NCI-H82 treated with DMSO at 0.1 percent for 48 hours (cell line): ENCODE measurements at regions not wholly inside any gene's neighbourhood (a gene's known extent, or its start where the extent isn't known, plus 50 kb on each side); places are given as distances from the start of the nearest gene placed in this dataset.
"Not testable (repeated sequence)": the region's sequence is repeated elsewhere in the genome, so short reads cannot be mapped to it uniquely, and the experiment has no call there.

Experiments used
- DNase-seq: peaks from one replicate; lab custom pipeline; 2025; ENCODE audit not compliant: unreplicated experiment; lab: John Stamatoyannopoulos, UW

DNA sequence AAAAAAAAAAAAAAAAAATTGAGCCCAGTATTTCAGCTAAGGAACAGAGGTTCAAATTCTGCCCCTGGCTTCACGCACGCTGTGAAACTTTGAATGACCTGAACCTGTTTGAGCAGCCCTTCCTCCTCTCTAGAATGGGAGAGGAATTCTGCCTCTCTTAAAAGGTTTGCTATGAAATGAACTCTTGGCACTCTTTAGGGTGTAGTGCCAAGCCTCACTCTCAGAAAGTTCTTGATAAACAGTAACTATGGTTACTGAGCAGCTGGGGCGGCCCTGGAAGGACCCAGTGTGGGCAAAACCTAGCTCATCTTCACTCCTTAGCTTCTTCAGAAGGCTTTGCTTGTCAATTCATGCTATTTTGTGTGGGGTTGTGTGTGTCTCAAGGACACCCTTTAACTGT lies 73.7 kb downstream of the GEMIN8 start:
- DNase-seq = no peak

DNA sequence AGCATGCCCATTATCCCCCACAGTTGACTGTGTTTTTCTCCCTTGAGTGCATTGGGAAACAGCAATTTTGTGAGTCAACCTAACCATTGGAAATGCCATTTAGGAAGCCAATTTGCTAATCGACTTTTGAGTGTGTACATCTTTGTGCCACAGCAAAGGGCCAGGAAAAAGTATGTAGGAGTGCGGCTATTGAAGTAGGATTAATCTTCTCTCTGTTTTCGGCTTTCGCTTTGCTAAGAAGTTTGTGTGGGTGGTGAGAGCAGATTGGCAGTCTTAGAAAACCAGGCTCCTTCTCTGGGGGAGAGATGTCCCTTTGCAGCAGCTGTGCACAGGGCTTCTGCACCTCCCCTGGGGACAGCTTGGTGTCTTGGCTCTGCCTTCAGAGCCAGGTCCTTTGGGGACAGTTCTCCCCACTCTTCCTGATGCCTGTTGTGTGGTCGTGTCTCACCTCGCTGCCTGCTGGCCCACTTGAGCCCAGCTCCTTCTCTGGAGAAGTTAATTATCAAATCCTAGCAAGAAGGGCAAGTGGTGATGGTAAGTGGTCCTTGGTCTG lies 74.5 kb downstream of the GEMIN8 start:
- peak; percentile 9 for DNase-seq

DNA sequence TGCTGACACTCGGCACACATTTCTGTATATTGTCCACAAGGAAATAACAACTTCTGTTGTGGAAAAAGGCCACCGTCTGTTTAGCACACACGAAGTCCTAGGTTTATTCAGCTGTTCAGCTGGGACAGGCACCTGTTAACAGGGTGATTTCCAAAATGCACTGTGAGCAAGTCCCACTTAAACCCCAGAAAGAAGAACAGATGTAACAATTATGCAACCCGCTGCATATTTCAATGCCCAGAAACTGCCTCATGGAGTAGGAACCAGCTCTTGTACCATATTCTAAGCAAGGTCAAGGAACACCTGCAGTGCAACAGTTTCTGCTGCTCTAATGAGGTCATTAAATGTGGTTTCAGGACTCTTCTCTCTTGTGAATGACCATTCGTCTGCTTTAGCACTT lies 77.1 kb downstream of the GEMIN8 start:
- DNase-seq = no peak

DNA sequence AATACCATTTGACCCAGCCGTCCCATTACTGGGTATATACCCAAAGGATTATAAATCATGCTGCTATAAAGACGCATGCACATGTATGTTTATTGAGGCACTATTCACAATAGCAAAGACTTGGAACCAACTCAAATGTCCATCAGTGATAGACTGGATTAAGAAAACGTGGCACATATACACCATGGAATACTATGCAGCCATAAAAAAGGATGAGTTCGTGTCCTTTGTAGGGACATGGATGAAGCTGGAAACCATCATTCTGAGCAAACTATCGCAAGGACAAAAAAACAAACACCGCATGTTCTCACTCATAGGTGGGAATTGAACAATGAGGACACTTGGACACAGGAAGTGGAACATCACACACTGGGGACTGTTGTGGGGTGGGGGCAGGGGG lies 83.5 kb downstream of the GEMIN8 start:
- not testable (repeated sequence) for DNase-seq

DNA sequence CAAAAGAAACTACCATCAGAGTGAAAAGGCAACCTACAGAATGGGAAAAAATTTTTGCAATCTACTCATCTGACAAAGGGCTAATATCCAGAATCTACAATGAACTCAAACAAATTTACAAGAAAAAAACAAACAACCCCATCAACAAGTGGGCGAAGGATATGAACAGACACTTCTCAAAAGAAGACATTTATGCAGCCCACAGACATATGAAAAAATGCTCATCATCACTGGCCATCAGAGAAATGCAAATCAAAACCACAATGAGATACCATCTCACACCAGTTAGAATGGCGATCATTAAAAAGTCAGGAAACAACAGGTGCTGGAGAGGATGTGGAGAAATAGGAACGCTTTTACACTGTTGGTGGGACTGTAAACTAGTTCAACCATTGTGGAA lies 83.9 kb downstream of the GEMIN8 start:
- not testable (repeated sequence) for DNase-seq

DNA sequence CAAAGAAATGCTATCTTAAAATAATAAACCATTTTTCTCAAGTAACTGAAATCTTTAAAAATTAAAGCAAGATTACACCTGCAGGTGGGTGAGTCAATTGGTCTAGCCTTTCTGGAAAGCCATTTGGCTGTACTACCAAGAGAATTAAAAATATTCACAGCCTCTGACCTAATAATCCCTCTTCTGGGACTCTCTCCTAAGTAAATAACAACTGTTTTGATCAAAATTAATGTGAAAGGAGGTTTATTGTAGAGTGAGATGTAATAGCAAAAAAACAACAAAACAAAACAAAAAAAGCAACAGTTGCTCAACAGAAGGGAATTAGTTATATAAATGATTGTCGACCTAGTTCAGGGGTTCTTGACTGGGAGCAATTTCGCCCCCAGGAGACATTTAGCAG lies 89.0 kb downstream of the GEMIN8 start:
- no peak for DNase-seq

DNA sequence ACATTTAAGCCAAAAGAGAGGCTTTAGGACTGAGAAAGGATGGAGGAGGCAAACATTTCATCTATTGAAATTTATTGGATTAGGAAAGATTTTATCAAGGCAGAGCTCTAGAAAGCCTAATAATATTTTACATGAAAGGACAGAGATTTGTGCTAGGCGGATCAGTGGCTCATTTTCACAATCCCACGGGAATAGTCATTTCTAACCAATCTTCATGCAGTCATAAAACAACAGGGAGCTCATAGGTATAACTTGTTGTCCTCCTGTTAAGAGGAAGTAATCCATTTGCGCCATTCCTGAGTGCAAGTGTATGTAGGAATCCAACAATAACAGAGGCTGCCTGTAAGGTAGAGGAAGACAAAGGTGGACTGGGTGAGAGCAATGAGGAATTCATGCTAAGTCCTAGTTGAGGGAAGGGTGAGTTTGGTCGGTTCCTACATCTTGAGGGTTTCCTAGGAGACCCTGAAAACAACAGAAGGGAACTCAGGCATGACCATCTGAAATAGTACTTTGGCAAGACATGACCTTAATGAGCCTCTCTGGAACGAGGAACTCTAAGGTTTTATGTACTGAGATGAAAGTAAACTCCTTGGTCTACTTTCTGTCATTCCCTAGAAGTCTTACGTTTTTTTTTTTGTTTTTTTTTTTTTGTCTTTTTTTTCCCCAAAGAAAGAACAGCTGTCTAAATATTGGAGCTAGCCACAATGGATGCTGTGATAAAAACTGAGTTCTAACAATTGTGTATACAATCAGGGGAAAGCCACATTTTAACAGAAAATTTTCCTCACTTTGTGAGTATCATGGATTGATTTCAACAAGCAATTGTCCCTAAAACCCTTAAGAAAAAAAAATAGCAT lies 89.7 kb downstream of the GEMIN8 start:
- DNase-seq = peak; percentile 78

DNA sequence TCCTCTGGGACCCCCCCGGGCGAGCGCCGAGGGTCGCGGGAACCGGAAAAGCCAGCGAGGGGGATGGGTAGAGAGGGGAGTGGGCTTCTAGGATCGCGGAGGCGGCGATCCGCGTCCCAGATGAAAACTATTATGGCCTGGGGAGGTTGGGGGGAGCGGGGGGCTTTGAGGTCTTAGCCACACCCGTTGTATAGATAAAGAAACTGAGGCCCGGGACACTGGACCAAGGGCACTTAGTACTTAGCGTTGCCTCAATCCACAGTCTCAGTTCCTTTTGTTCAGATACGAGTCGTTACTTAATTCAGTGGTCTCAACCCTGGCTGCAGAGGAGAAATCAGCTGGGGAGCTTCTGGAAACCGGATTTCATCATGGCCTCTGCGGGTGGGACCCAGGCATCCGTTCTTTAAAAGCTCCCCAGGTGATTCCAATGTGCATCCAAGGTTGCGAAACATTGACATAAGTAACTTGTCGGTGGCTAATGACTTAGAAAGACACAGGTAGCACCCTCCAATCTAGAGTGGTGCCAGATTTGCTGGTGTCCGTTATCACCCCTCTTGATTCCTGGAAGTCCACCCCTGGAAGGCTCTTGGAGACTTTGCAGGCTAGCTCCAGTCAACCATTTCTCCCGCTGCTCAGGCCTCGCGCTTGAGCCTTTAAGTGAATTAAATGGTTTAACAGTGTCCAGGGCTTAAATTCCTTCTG lies 90.7 kb downstream of the GEMIN8 start:
- DNase-seq = peak; percentile 93

DNA sequence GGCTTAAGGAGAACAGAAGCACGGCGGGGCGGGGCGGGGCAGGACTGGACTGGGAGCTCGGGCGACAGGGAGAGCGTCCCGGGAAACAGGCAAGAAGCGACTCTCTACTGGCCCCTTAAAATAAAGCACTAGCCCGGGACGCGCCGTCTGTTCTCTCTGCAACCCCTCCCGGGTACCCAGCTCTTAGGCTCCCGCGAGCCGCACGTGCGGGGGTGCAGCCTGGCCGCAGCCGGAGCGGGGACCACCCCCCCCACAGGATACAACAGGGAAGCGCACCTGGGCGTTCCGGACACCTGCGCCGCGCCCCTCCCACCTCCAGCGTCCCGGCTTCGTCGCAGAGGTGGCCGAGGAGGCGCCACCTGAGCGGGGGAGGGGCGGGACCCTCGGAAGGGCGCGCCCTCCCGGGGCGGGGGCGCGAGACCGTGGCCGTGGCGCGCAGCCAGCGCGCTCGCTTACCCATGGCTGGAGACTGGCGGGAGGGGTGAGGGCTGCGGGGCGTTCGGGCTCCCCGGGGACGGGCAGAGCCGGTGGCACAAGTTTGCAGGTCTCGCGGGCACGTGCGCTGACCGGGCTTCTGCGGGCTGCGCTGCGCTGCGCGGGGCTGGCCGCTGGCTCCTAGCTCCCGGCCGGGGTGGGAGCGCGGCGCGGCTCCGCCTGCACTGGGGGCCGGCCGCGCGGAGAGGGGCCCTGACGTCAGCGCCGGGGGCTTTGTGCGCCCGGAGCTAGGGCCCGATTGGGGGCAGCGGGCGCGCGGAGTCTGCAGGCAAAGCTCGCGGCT lies 91.5 kb downstream of the GEMIN8 start:
- DNase-seq = peak; percentile 35

DNA sequence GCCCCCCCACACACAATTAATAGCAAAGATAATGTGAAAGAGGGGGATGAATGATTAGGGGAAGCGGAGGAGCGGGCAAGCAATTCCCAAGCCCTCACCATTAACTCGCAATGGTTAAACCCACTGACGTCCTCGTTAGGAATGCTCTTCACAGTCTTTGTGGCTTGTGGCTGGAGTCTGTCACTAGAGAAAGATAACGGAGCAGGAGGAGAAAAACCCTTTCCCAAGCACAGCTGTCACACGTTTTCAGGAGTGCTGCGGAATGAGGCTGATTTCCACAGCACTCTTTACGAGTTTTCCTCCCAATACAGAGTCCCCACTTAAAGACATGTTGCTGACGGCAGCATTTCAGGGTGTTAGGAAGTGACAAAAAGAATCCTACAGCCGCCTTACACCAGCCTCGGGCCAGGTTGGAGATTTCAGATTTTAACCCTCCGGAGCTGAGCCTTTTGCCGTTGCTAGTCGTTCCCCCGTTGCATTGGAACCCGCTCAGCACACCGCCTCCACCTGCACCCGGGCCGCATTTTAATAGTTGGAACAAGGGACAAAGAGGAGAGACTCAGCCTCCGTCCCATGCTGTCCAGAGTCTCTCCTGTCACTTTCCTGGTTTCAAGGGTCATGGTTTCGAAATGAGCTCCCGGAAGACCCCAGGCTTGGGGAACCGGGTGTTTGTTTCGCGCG lies 92.2 kb downstream of the GEMIN8 start:
- peak; percentile 26 for DNase-seq

DNA sequence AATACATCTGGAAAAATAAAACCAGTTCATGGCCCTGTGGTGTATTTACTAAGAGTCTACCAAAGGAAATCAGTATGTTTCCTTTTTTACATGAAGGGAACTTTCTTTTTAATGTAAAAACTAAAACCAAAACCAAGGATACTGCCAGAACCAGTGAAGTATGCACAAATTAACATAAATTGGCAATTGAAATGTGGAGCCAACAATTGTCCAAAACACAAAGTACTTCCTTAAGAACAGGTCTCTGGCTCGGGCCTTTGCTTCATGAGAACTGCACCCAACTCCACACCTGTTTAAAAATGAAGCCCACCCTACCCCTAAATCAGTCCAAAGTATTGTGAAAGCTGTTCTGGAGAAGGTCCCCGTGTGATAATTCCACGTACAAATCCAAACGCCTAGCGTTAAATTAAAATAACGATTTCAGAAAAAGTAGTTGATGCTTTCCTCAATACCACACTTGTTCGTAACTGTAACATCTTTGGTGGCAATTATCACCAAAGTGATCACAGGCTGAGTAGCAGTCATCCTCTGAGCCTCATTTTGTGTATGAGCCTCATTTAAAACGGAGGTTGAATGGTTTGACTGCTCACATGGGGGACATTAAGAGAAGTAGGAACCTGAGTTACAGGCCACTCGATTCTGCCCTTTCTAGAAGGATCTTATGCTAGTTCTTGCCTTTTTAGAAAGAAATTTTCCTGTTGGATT lies 93.0 kb downstream of the GEMIN8 start:
- no peak for DNase-seq

DNA sequence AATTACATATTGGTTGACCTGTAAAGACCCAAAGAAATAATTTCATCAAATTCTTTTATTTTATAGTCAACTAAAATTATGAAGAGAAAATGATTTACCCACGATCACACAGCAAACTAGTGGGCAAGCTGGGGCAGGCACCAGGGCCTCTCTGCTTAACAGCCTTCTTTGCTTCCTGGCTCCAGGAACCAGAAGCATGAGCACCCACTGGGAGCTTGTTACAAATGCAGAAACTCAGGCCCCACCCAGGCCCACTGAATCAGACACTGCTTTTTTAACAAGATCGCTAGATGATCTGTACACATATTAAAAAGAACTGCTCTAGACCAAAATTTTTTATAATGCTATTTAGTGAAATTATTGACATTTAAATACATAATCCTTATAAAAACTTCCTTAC lies 95.0 kb downstream of the GEMIN8 start:
- DNase-seq = no peak

DNA sequence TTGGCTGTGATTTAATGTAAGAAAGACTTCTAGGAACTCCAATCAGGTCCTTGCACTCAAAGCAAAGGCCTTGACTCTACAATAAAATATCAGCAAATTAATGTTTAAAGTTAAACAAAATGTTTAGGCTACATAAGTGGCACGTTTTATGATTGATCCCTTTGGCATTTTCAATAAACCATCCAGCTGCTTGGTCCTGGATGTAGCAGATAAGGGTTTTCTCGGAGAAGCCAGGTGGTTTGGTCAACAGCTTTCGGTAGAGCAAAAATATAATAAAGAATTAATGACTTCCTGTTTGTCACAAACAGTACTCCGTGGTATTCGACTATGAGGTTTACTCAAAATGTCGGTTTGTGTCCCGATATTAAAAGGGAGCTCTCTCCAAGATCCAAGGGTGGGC lies 95.8 kb downstream of the GEMIN8 start:
- DNase-seq = no peak

DNA sequence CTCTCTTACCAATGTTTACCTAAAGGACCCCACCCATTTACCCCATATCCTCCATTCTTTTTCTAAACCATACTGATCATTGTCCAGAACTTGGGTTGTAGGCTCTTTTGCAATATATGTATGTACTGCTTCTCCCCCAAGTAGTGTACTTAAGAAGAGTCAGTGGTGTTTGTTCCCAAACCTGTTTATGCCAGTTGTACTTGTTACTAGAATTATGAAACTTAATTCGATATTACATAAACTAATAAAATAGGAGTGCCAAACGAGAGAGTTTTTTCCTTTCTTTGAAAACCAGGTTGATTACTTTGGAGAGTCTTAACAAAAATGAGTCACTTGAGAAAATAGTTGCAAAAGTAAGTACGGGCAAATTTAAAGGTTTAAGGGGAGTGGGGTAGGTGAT lies 96.3 kb downstream of the GEMIN8 start:
- DNase-seq = no peak

DNA sequence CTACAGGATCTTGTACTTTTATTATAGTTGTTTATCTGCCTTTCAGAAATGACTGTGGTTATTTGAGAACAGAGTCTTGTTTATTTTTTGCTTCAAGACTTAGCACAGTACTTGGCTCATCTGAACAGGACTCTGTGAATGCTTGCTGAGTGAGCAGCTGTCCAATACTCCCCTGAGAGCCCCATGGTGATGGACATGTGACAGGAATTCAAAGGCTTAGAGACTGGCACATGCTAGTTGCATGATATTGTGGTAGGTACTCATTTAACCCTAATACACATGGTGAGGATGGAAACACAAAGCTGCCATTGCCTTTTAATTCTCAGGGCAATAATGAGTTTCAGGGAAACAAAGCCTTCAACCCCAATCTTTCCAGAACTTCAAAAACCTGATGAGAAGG lies 97.3 kb downstream of the GEMIN8 start:
- peak; percentile 43 for DNase-seq

DNA sequence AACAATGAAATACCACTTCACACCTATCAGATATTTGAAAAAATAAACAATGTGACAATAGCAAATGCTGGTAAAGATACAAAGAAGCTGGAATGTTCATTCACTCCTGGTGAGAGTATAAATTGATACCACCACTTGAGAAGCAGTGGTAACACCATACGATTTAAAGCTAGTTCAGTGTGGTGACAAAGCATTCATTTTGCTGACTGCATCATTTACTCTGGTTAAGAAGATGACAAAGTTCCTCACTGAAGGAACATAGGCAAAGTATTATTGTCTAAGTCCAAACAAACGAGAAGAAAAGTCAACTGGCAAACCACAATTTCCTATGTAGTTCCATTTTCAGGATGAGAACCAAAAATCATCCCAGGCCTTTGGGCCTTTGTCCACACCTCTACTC lies 102.5 kb downstream of the GEMIN8 start:
- DNase-seq = no peak

DNA sequence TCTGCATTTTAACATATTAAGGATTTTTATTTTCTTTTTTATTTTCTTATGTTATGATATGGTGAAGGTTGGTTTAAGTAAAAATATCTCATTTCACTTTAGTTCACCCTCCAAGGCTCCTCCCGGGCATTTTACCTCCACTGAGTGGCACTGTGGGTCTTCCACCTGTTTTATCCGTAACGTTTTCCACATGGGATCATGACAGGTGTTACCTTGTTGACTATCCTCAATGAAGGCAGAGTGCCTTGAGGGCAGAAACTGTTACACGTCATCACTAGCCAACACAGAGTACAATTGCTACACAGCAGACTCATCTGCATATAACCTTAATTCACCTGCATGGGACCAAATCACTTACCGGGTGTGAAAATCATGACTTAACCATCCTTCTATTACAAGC lies 105.8 kb downstream of the GEMIN8 start:
- DNase-seq = no peak

DNA sequence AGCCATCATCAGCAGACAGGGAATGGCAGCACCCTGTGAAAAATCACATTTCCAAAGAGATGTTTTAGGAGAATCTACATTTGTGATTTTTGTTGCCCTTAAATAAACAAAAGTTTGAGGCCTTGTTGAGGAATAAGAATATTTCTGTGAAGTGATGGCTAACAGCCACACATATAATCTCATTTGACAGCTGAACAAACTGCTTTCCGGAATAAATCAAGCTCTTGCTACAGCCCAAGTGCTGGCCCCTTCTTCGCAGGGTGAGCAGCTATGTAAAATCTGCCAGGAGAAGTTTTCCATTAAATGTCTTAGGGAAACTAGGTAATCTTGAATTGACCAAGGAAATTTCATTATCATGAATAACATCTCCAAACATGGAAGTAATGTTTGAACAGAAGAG lies 106.4 kb upstream of the GPM6B start:
- DNase-seq = no peak

DNA sequence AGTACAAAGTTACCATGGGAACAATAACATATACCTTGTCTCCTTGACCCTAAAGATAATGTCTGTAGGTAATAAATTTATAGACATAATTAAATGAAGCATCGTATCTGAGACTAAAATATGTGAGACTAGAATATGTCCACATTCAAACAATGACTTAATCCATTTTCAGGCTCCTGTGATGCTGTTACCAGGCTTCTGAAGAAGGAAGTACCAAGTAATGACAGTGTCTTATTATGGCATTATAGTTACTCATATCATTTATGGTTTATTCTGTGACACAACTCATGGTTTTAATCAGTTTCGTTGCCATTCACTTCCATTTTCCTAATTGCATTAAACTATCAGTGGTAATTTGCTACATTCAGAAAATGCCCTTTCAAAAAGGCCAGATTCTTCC lies 100.6 kb upstream of the GPM6B start:
- no peak for DNase-seq

DNA sequence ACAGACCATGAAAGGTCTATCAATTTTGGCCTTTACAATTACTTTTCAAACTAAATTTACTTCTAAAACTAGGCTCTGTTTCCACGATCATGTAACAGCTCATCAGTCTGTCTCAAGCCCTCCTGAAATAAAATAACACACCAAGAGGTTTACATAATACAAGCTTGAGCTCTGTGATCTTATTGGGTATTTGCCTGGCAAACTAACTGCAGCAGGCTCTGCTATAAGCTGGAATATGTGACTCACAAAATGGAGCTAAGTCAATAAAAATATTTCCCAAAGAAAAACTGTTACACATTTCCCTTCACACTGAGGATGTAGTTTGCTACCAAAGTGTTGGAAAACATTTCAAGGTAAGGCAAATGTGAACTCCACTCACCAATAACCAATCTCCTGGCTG lies 94.7 kb upstream of the GPM6B start:
- DNase-seq = peak; percentile 21
